LNCaP clone FGC (cell line): ENCODE measurements at regions not wholly inside any gene's neighbourhood (a gene's known extent, or its start where the extent isn't known, plus 50 kb on each side); places are given as distances from the start of the nearest gene placed in this dataset.

Experiments
- DNase-seq: peaks from one replicate; pipeline ENCODE4 v3.0.0-alpha.2; 2011; ENCODE audit warnings: low read depth
- H3K4me3 ChIP-seq: 2 replicates; pipeline ENCODE4 v1.5.1; 2011; ENCODE audit warnings: mild to moderate bottlenecking, low read depth, low read length, control low read depth
- TF ChIP-seq, protein P1 (sequence below): IDR thresholded peaks from 2 replicates; pipeline ENCODE4 v1.5.1; 2012; ENCODE audit warnings: mild to moderate bottlenecking; ENCODE audit not compliant: control insufficient read depth, insufficient read depth; ENCODE audit errors: extremely low read depth

DNA sequence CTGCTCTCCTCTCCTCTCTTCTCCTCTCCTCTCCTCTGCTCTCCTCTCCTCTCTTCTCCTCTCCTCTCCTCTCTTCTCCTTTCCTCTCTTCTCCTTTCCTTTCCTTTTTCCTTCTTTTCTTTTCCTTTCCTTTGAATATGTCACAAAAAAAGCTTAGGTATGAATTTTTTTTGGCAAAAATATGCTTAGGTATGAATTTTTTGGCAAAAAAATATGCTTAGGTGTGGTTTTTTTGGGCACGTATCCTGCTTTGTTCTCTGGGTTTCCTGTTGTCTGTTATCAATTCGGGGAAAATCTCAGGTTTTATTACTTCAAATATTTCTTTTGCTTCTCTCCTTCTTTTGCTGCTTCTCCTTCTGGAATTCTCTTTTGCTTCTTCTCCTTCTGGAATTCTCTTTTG is 155.5 kb upstream of the PMEPA1 start:
- no peak for DNase-seq
- no peak overlapping the region for H3K4me3 ChIP-seq
- TF ChIP-seq, protein P1, sequence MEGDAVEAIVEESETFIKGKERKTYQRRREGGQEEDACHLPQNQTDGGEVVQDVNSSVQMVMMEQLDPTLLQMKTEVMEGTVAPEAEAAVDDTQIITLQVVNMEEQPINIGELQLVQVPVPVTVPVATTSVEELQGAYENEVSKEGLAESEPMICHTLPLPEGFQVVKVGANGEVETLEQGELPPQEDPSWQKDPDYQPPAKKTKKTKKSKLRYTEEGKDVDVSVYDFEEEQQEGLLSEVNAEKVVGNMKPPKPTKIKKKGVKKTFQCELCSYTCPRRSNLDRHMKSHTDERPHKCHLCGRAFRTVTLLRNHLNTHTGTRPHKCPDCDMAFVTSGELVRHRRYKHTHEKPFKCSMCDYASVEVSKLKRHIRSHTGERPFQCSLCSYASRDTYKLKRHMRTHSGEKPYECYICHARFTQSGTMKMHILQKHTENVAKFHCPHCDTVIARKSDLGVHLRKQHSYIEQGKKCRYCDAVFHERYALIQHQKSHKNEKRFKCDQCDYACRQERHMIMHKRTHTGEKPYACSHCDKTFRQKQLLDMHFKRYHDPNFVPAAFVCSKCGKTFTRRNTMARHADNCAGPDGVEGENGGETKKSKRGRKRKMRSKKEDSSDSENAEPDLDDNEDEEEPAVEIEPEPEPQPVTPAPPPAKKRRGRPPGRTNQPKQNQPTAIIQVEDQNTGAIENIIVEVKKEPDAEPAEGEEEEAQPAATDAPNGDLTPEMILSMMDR: no peak

DNA sequence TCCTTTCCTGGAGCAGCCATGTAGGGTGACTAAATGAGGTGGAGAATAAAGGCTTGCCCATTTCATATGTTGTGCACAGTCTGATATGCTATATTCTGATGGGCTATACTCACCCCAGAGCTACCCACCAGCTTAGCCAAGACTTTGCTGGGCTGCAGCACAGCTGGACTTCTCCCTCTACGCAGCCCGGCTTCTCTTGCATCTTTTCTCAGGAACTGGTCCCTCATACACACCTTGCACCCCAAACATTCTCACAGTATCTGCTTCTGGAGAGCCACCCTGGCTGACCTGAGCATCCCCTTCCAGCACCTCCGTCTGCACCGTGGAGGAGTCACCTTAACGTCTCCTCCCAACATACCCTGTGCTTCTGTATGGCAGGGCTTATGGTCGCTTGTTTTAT is 150.8 kb upstream of the PMEPA1 start:
- no peak for DNase-seq
- TF ChIP-seq, protein P1: no peak
- H3K4me3 ChIP-seq: no peak overlapping the region

DNA sequence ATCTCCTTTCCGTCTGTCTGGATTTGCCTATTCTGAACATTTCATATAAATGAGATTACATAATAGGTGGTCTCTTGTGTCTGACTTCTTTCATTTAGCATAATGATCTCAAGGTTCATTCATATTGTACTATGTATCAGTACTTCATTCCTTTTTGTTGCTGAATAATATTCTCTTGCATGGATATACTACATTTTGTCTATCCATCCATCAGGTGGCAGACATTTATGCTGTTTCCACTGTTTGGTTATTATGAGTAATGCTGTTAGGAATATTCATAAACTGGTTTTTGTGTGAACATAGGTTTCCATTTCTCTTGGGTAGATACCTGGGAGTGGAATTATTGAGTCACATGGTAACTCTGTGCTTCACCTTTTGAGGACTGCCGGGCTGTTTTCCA is 148.2 kb upstream of the PMEPA1 start:
- H3K4me3 ChIP-seq: no peak overlapping the region
- no peak for DNase-seq
- TF ChIP-seq, protein P1: no peak

DNA sequence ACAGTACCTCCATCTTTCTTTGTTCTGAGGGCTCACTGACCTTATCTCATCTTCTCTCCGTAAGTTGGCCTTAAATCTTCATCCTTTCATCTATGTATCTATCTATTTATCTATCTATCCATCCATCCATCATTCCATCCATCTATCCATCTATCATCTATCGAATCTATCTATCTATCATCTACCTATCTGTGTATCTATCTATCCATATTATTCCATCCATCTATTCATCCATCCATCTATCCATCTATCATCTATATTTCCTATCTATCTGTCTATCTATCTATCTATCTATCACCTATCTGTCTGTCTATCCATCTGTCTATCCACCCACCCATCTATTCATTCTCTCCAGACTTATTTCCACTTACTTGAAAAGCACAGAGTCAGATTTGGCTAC is 147.3 kb upstream of the PMEPA1 start:
- DNase-seq: no peak
- TF ChIP-seq, protein P1: no peak
- no peak overlapping the region for H3K4me3 ChIP-seq

DNA sequence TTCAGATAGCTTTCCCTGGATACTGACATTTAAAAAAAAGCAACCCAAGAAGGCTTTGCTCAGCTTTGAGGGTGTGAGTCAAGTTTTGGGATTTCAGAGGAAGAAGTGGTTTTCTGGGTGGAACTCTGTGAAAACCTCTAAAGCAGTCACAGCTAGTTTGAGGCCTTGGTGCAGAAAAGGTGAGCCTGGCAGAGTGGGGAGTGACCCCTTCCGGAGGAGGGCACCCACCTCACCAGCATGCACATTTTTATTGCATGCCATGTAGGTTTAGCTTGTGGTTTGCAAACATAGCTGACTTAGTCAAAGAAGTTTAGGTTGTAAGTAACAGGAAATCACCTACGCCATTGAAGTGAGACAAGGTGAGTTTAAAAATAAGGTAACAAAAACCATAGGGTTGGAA is 146.8 kb upstream of the PMEPA1 start:
- no peak for DNase-seq
- H3K4me3 ChIP-seq: no peak overlapping the region
- TF ChIP-seq, protein P1: no peak

DNA sequence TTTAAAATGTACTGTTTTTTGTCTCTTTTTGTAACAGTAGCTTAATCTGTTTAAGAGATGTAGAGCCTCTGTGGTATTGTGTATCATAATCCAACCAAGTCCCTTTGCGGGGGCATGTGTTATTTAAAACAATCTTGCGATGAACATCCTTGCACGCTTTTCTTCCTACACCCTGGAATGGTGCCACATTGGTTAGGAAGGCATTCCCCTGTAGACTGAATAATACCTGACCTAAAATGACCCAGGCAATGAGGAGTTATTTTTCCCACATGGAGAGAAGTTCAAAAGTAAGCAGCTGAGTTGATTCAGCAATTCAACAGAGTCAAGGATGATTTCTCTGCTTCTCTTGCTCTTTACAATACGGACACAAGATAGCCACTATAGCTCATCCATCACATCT is 142.0 kb upstream of the PMEPA1 start:
- TF ChIP-seq, protein P1: no peak
- no peak overlapping the region for H3K4me3 ChIP-seq
- DNase-seq: no peak

DNA sequence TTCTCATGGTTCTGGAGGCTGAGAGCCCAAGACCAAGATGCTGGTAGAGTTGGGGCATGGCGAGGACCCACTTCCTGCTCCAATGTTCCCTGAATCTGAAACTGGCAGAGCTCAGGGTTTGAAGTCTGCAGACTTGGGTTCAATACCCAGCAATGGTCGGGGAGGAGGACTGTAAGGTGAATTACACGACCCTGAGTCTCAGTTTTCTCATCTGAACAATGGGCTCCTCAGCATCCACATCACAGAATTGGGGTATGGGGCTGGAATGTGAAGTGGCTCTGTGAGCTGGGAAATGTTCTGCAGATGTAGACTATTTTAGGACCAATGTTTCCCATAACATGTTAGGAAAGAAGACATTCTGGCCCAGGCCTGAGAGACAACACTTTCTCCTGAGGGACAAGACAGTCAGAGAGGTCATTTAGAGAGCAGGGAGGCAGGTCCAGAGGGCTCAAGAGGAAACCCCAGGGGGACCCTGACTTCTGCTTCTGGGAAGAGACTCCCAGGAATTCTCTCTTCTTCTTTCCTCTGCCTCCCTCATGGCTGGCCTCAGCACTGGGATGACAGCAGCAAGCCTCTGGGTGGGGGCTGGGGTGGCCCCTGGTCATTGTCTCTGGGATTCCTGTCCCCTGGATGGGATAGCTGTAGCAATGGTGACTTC is 141.3 kb upstream of the PMEPA1 start:
- TF ChIP-seq, protein P1: no peak
- DNase-seq: no peak
- no peak overlapping the region for H3K4me3 ChIP-seq
